ENCODE measurements at regions not wholly inside any gene's neighbourhood (a gene's known extent, or its start where the extent isn't known, plus 50 kb on each side); places are given as distances from the start of the nearest gene placed in this dataset.

DNA sequence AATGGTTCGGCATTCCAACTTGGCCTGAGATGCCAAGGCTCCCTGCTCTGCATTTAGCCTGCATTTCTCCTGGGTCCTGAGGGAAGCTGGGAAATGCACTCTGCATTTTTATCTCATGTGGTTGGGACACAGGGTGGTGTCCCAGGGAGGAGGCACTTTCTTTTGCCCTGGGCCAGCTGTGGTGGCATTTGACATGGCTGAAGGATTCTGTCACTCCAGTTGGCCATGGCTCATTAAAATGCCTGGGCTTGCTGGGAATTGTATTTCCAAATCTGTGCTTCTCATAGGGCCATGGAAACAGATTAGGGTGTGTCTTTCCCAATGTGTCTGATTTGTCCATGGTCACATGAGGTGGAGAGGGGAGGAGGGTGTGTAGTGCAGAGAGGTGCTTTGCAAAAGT lies 128.3 kb upstream of the RGMA start:
- TF ChIP-seq CTCF (IDR thresholded peaks at IDR 0.05; ENCODE audit: control extremely low read depth, extremely low read depth, low read depth, missing control alignments), result no peak
- POLR2A ChIA-PET, result no interaction called here
- CTCF ChIA-PET, result interaction anchor here (1.6 kb wide), 1 partner anchor 16 kb away, joined by 4 read pairs; no protein-coding TSS in a partner anchor
- DNase-seq (ENCODE audit: extremely low spot score), result no peak

GRCh38 chr15:93214106-93214505 lies 125.1 kb upstream of the RGMA start:
- no peak for DNase-seq (ENCODE audit: extremely low spot score)
- POLR2A ChIA-PET, result no interaction called here

GRCh38 chr15:93213281-93213680 lies 124.3 kb upstream of the RGMA start:
- DNase-seq (ENCODE audit: extremely low spot score), result no peak
- POLR2A ChIA-PET, result no interaction called here
- CTCF ChIA-PET, result no interaction called here
- no peak for TF ChIP-seq CTCF (IDR thresholded peaks at IDR 0.05; ENCODE audit: control extremely low read depth, extremely low read depth, low read depth, missing control alignments)

More at GRCh38 chr15:93214106-93214505, 125.1 kb upstream of the RGMA start:
- TF ChIP-seq CTCF (IDR thresholded peaks at IDR 0.05; ENCODE audit: control extremely low read depth, extremely low read depth, low read depth, missing control alignments), result no peak
- CTCF ChIA-PET, result no interaction called here

- DNase-seq (ENCODE audit: extremely low spot score), result no peak
- ChIA-PET CTCF (no interaction called here), POLR2A (no interaction called here)
- TF ChIP-seq CTCF (IDR thresholded peaks at IDR 0.05; ENCODE audit: control extremely low read depth, extremely low read depth, low read depth, missing control alignments), result no peak
Measured at GRCh38 chr15:93212578-93212977, 123.6 kb upstream of the RGMA start.

DNA sequence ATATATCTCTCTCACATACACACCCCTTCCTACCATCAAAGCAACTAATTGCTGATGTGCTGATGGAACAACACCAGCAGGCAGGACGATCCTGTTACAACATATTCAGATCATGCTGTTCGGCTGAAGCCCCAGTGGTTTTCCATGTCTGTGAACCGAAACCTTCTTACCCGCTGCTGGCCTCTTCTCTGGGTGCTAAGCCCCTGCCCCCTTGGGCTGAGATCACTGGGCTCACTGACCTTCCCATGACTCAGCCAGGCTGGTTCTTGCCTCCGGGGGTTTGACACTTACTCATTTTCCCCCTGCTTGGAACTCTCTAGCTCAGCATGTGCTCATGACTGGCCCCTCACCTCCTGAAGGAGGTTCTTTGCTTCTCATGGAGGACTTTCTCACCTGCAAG lies 122.0 kb upstream of the RGMA start:
- ChIA-PET CTCF (no interaction called here), POLR2A (no interaction called here)
- TF ChIP-seq CTCF (IDR thresholded peaks at IDR 0.05; ENCODE audit: control extremely low read depth, extremely low read depth, low read depth, missing control alignments), result no peak
- DNase-seq (ENCODE audit: extremely low spot score), result no peak

DNA sequence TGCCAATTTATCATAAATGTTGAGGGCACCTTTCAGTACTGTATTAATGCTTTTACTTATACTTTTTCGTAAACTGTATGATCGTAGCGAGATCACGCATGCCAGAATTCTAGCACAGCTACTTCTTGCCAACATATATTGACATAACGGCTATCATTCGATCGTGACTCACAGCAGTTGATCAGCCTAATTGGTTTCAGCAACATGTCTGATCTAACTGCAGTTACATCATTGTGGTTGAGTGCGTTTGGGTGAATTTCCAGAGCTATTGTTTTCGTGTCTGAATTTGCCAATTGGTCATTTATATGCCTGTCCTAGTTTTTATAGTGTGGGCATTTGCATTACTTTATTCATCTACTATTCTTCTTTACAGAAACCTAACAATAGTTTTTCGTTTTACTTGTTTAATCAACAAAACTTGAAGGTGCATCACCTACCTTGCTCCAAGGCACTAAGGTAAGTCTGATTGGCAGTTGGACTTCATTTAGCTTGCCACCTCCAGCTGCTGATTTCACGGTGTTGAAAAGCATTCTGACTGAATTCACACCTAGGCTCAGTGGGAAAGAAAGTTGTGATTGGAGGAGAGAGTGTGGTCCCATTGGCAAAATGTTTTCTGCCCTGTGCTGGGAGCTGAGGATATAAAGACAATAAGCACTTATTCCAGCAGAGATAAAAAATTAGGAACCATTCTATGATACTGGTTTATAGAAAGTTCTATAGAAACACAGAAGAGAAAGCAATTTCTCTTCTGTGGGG lies 120.9 kb upstream of the RGMA start:
- no peak for TF ChIP-seq CTCF (IDR thresholded peaks at IDR 0.05; ENCODE audit: control extremely low read depth, extremely low read depth, low read depth, missing control alignments)
- CTCF ChIA-PET, result no interaction called here
- POLR2A ChIA-PET, result no interaction called here
- DNase-seq (ENCODE audit: extremely low spot score), result no peak

All from GM10248 (cell line).